ENCODE measurements at regions not wholly inside any gene's neighbourhood (a gene's known extent, or its start where the extent isn't known, plus 50 kb on each side); places are given as distances from the start of the nearest gene placed in this dataset.

DNA sequence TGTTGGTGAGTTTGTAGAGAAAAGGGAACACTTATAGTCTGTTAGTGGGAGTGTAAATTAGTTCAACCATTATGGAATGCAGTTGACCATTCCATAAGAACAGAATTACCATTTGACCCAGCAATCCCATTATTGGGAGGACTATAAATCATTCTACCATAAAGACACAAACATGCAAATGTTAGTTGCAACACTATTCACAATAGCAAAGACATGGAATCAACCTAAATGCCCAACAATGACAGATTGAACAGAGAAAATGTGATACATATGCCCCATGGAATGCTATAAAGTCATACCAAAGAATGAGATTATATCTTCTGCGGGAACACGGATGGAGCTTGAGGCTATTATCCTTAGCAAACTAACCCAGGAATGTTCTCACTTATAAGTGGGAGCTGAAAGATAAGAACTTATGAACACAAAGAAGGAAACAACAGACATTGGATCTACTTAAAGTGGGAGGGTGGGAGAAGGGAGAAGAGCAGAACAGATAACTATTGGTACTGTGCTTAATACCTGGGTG, 1819.2 kb upstream of the ADGRL3 start:
- TF ChIP-seq, protein P1, sequence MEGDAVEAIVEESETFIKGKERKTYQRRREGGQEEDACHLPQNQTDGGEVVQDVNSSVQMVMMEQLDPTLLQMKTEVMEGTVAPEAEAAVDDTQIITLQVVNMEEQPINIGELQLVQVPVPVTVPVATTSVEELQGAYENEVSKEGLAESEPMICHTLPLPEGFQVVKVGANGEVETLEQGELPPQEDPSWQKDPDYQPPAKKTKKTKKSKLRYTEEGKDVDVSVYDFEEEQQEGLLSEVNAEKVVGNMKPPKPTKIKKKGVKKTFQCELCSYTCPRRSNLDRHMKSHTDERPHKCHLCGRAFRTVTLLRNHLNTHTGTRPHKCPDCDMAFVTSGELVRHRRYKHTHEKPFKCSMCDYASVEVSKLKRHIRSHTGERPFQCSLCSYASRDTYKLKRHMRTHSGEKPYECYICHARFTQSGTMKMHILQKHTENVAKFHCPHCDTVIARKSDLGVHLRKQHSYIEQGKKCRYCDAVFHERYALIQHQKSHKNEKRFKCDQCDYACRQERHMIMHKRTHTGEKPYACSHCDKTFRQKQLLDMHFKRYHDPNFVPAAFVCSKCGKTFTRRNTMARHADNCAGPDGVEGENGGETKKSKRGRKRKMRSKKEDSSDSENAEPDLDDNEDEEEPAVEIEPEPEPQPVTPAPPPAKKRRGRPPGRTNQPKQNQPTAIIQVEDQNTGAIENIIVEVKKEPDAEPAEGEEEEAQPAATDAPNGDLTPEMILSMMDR (IDR thresholded peaks at IDR 0.05; ENCODE audit: insufficient read depth, low read length, poor library complexity, severe bottlenecking): no peak
- Histone ChIP-seq H3K36me3 (ENCODE audit: control insufficient read depth, insufficient read depth, low read length) (no peaks in the 10 kb centered on the region), H3K27me3 (ENCODE audit: control insufficient read depth, insufficient read depth, low read length) (no peaks in the 10 kb centered on the region), H3K4me3 (ENCODE audit: low read depth, low read length) (no peak overlapping the region)
- no peak for DNase-seq (ENCODE audit: low read depth)

DNA sequence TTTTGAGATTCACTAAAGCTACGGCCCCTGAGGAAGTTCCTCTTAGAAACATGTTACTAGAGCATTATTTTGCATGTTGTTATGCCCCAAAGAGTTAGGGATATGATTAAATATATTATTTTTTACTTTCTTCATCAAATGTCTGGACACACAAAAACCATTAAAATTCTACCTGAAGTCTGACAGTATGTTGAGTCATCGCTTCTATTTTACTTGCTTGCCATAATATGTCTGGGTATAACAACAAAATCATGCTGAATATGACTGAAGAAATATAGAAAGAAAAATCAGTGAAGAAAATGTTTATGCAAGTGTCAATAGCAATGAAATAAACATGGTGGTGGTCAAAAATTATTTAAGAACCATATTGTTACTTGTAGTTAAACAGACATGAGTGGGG, 1818.5 kb upstream of the ADGRL3 start:
- Histone ChIP-seq H3K4me3 (ENCODE audit: low read depth, low read length) (no peak overlapping the region), H3K36me3 (ENCODE audit: control insufficient read depth, insufficient read depth, low read length) (no peaks in the 10 kb centered on the region), H3K27me3 (ENCODE audit: control insufficient read depth, insufficient read depth, low read length) (no peaks in the 10 kb centered on the region)
- TF ChIP-seq, protein P1 (IDR thresholded peaks at IDR 0.05; ENCODE audit: insufficient read depth, low read length, poor library complexity, severe bottlenecking): no peak
- no peak for DNase-seq (ENCODE audit: low read depth)

DNA sequence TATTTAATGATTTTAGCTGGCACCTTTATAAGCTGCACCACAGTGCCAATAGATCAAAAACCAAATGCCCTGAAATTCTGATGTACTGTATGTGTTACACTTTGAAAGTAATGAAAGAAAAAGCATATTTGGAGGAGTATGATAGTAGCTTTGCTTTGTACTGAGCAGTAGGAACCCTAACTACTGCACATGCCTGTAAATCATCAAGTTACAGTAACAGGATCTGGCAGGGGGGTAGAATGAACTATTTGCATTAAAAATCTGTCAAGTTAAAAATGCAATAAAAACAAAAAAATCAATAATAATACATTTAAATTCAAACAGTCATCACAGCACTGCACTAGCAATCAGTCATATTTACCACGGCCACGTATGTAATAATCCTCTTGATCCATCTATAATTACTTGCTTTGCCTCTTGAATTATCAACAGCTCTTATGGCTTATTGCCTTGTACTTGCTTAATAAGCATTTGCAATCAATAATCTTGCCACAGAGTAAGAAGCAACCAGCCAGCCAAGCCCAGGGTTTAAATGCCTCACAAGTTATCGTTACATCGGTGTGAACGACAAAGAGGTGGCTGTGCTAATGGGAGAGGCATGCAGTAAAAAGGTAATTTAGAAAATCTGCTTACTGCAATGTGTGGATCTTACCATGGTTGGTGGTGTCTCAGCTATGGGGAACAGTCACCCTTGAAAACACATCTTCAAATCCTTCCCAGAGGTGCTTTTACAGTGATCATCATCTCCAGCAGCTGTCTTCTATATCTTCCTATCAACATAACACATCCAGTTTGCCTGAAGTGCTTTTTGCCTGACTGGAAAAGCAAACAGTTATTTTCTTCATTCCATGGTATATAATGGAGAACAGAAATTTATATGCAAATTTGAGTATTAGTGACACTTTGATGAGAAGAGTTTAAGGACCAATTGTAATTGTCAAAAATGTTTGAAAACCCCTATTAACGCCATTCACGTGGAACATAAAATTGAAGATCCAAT, 1812.1 kb upstream of the ADGRL3 start:
- TF ChIP-seq, protein P1 (IDR thresholded peaks at IDR 0.05; ENCODE audit: insufficient read depth, low read length, poor library complexity, severe bottlenecking): no peak
- DNase-seq (ENCODE audit: low read depth): no peak
- no peaks in the 10 kb centered on the region for H3K36me3 ChIP-seq (ENCODE audit: control insufficient read depth, insufficient read depth, low read length)
- H3K4me3 ChIP-seq (ENCODE audit: low read depth, low read length): no peak overlapping the region
- no peaks in the 10 kb centered on the region for H3K27me3 ChIP-seq (ENCODE audit: control insufficient read depth, insufficient read depth, low read length)

DNA sequence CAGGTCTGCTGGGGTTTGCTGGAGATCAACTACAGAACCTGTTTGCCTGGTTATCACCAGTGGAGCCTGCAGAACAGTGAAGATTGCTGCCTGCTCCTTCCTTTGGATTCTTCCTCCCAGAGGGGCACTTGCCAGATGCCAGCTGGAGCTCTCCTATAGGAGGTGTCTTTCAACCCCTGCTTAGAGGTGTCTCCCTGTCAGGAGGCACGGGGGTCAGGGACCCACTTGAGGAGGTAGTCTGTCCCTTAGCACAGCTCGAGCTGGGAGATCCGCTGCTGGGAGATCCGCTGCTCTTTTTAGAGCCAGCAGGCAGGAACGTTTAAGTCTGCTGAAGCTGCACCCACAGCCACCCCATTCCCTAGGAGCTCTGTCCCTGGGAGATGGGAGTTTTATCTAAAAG, 1806.3 kb upstream of the ADGRL3 start:
- TF ChIP-seq, protein P1 (IDR thresholded peaks at IDR 0.05; ENCODE audit: insufficient read depth, low read length, poor library complexity, severe bottlenecking): no peak
- H3K27me3 ChIP-seq (ENCODE audit: control insufficient read depth, insufficient read depth, low read length): no peaks in the 10 kb centered on the region
- DNase-seq (ENCODE audit: low read depth): no peak
- H3K4me3 ChIP-seq (ENCODE audit: low read depth, low read length): no peak overlapping the region
- H3K36me3 ChIP-seq (ENCODE audit: control insufficient read depth, insufficient read depth, low read length): no peaks in the 10 kb centered on the region

DNA sequence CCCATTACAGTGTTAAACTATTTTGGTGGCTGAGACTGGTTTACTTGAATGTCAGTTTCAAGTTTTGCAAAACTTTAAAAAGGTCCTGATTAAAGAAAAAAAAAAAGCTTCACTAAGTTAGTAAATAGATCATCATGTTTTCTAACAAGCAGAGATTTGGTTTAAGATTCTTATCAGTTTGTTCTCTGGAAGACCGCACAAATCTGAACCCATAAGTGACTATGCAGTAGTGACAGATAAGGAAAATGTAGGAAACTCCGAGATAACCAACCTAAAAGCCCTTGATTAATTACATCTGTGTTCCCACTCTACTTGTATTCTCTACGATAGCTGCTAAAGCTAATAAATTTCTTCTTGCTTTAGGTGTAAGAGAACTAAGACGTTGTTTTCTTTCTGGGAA, 1799.8 kb upstream of the ADGRL3 start:
- Histone ChIP-seq H3K27me3 (ENCODE audit: control insufficient read depth, insufficient read depth, low read length) (no peaks in the 10 kb centered on the region), H3K36me3 (ENCODE audit: control insufficient read depth, insufficient read depth, low read length) (no peaks in the 10 kb centered on the region), H3K4me3 (ENCODE audit: low read depth, low read length) (no peak overlapping the region)
- TF ChIP-seq, protein P1 (IDR thresholded peaks at IDR 0.05; ENCODE audit: insufficient read depth, low read length, poor library complexity, severe bottlenecking): no peak
- no peak for DNase-seq (ENCODE audit: low read depth)

Measured in kidney epithelial cell (primary cell).